ENCODE measurements at regions not wholly inside any gene's neighbourhood (a gene's known extent, or its start where the extent isn't known, plus 50 kb on each side); places are given as distances from the start of the nearest gene placed in this dataset.

- TF ChIP-seq CTCF (IDR thresholded peaks at IDR 0.05), result no peak
- no peak for TF ChIP-seq POLR2A (IDR thresholded peaks at IDR 0.05)
These were observed 661.5 kb downstream of the PLA2G4A start for GRCh38 chr1:187490266-187490665.

Measured in right lobe of liver (tissue), 4 donors.